Gastroesophageal sphincter (tissue), 4 donors: ENCODE measurements at regions not wholly inside any gene's neighbourhood (a gene's known extent, or its start where the extent isn't known, plus 50 kb on each side); places are given as distances from the start of the nearest gene placed in this dataset.

Source experiments
- ATAC-seq: fragments of 150-250 bp; one replicate; pipeline ENCODE4 v1.9.1; 2016; ENCODE audit warnings: mild to moderate bottlenecking, moderate library complexity
- H3K27ac ChIP-seq, 4 donors: fragments of 200-600 bp; sonication (generic) in 3 of 4; 1 replicate in 3 of 4; 2 replicates in 1 of 4; pipeline ENCODE4 v1.5.1; 2016 to 2019
- H3K27me3 ChIP-seq: fragments of 200-600 bp; sonication (generic); one replicate; pipeline ENCODE4 v1.5.1; 2019
- H3K36me3 ChIP-seq, 2 donors: fragments of 200-600 bp; sonication (generic); one replicate each; pipeline ENCODE4 v1.5.1; 2019; ENCODE audit warnings: control low read depth in 1 of 2
- H3K4me1 ChIP-seq, 3 donors: fragments of 200-600 bp; sonication (generic); 1 replicate in 2 of 3; 2 replicates in 1 of 3; pipeline ENCODE4 v1.5.1; 2016 to 2019; ENCODE audit warnings: control low read depth in 2 of 3
- H3K4me3 ChIP-seq, 2 donors: fragments of 200-600 bp; sonication (generic); one replicate each; pipeline ENCODE4 v1.5.1; 2019; ENCODE audit warnings: mild to moderate bottlenecking in 1 of 2, moderate library complexity in 1 of 2
- H3K9me3 ChIP-seq, 3 donors: fragments of 200-600 bp; sonication (generic); one replicate each; pipeline ENCODE4 v1.5.1; 2017 to 2019; ENCODE audit warnings: control low read depth in 2 of 3
- EP300 ChIP-seq: sonication (generic); formaldehyde crosslinking; IDR thresholded peaks from one replicate; pipeline ENCODE4 v1.6.1; 2017; ENCODE audit warnings: antibody characterized with exemption, mild to moderate bottlenecking
- POLR2A ChIP-seq, 2 donors: fragments of 450-650 bp; IDR thresholded peaks; one replicate each; pipeline ENCODE4 v1.6.1; 2017; ENCODE audit warnings: antibody characterized with exemption in 2 of 2, mild to moderate bottlenecking in 2 of 2, moderate library complexity in 1 of 2
- POLR2AphosphoS5 ChIP-seq: sonication (generic); formaldehyde crosslinking; IDR thresholded peaks from one replicate; pipeline ENCODE4 v1.6.1; 2017; ENCODE audit warnings: antibody characterized with exemption
- WGBS, 2 donors: methylation state at CpG; one replicate each; pipeline ENCODE4 v1.1.5; 2018; ENCODE audit warnings: low coverage in 1 of 2; 5-methylcytosine and 5-hydroxymethylcytosine counted together
- TF ChIP-seq, protein P1 (sequence below), 4 experiments: fragments of 200-600 bp in 2 of 4; fragments of 450-650 bp in 2 of 4; sonication (generic) in 1 of 4; IDR thresholded peaks; one replicate each; pipeline ENCODE4 v1.5.1; 2017 to 2019; ENCODE audit warnings: antibody characterized with exemption in 4 of 4, mild to moderate bottlenecking in 2 of 4, moderate library complexity in 2 of 4

GRCh38 chr9:24936117-24936516 is 390.4 kb upstream of the IZUMO3 start:
- TF ChIP-seq EP300 = no peak
- no peak for TF ChIP-seq POLR2AphosphoS5
- no peak for TF ChIP-seq POLR2A (IDR thresholded peaks at IDR 0.05)
- TF ChIP-seq, protein P1, sequence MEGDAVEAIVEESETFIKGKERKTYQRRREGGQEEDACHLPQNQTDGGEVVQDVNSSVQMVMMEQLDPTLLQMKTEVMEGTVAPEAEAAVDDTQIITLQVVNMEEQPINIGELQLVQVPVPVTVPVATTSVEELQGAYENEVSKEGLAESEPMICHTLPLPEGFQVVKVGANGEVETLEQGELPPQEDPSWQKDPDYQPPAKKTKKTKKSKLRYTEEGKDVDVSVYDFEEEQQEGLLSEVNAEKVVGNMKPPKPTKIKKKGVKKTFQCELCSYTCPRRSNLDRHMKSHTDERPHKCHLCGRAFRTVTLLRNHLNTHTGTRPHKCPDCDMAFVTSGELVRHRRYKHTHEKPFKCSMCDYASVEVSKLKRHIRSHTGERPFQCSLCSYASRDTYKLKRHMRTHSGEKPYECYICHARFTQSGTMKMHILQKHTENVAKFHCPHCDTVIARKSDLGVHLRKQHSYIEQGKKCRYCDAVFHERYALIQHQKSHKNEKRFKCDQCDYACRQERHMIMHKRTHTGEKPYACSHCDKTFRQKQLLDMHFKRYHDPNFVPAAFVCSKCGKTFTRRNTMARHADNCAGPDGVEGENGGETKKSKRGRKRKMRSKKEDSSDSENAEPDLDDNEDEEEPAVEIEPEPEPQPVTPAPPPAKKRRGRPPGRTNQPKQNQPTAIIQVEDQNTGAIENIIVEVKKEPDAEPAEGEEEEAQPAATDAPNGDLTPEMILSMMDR (IDR thresholded peaks at IDR 0.05) = no peak
- H3K9me3 ChIP-seq = no peaks in the 10 kb centered on the region
- 83 to 85% methylated on average over 2 to 3 of the region's 3 CpGs for WGBS, 2 donors
- H3K4me3 ChIP-seq = no peak overlapping the region
- H3K27me3 ChIP-seq = no peaks in the 10 kb centered on the region
- H3K36me3 ChIP-seq = no peaks in the 10 kb centered on the region
- no peaks in the 10 kb centered on the region for H3K4me1 ChIP-seq
- no peak overlapping the region for H3K27ac ChIP-seq
- no peak for ATAC-seq

GRCh38 chr9:24932785-24933184 is 387.1 kb upstream of the IZUMO3 start:
- no peaks in the 10 kb centered on the region for H3K9me3 ChIP-seq
- no peaks in the 10 kb centered on the region for H3K27me3 ChIP-seq
- TF ChIP-seq, protein P1 (IDR thresholded peaks at IDR 0.05) = no peak
- no peak for TF ChIP-seq POLR2A (IDR thresholded peaks at IDR 0.05)
- TF ChIP-seq EP300 = no peak
- no peak for TF ChIP-seq POLR2AphosphoS5
- H3K4me1 ChIP-seq = no peaks in the 10 kb centered on the region
- H3K27ac ChIP-seq = no peak overlapping the region
- no peak for ATAC-seq
- no peak overlapping the region for H3K4me3 ChIP-seq
- no peaks in the 10 kb centered on the region for H3K36me3 ChIP-seq
- 72 to 89% methylated on average over 2 of the region's 2 CpGs for WGBS, 2 donors

GRCh38 chr9:24931894-24932293 is 386.2 kb upstream of the IZUMO3 start:
- H3K4me1 ChIP-seq = no peaks in the 10 kb centered on the region
- H3K36me3 ChIP-seq = no peaks in the 10 kb centered on the region
- ATAC-seq = no peak
- 55 to 57% methylated on average over 3 of the region's 3 CpGs for WGBS, 2 donors
- H3K27ac ChIP-seq = no peak overlapping the region
- no peak overlapping the region for H3K4me3 ChIP-seq
- TF ChIP-seq POLR2A (IDR thresholded peaks at IDR 0.05) (no peak), EP300 (no peak), POLR2AphosphoS5 (no peak)
- TF ChIP-seq, protein P1 (IDR thresholded peaks at IDR 0.05) = no peak
- H3K9me3 ChIP-seq = no peaks in the 10 kb centered on the region
- H3K27me3 ChIP-seq = no peaks in the 10 kb centered on the region

GRCh38 chr9:24912767-24913166 is 367.1 kb upstream of the IZUMO3 start:
- peaks cover 0 to 25% (median 0%) of the 10 kb centered on the region in 3 donors for H3K4me1 ChIP-seq
- TF ChIP-seq POLR2A (IDR thresholded peaks at IDR 0.05) (no peak), EP300 (no peak), POLR2AphosphoS5 (no peak)
- TF ChIP-seq, protein P1 (IDR thresholded peaks at IDR 0.05) = no peak
- no peaks in the 10 kb centered on the region for H3K9me3 ChIP-seq
- no peaks in the 10 kb centered on the region for H3K36me3 ChIP-seq
- H3K4me3 ChIP-seq = no peak overlapping the region
- no peak overlapping the region for H3K27ac ChIP-seq
- ATAC-seq = no peak
- no peaks in the 10 kb centered on the region for H3K27me3 ChIP-seq

DNA sequence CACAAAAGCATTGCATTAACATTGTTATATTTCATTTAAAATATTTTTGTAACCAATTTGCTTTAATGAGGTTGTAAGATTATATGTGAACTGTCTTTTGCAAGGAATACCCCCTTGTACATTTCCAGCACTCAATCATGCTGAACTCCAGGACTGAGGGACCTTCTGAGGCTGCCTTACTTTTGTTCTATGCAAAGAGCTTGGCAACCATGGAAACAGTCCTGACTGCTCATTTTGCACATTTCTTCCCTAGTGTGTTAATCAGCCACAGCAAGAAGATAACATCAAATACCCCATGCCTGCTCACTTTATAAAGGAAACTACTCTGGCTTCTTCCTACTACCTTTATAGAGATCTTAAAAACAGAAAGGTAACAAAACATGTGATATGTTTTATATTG is 355.6 kb upstream of the IZUMO3 start:
- H3K4me3 ChIP-seq = no peak overlapping the region
- H3K4me1 ChIP-seq = peaks cover 0 to 3% (median 0%) of the 10 kb centered on the region in 3 donors
- no peaks in the 10 kb centered on the region for H3K9me3 ChIP-seq
- TF ChIP-seq POLR2AphosphoS5 (no peak), POLR2A (IDR thresholded peaks at IDR 0.05) (no peak), EP300 (no peak)
- TF ChIP-seq, protein P1 (IDR thresholded peaks at IDR 0.05) = no peak
- H3K27ac ChIP-seq = no peak overlapping the region
- H3K36me3 ChIP-seq = no peaks in the 10 kb centered on the region
- ATAC-seq = no peak
- H3K27me3 ChIP-seq = no peaks in the 10 kb centered on the region
